Prostate gland (tissue), 2 donors: ENCODE measurements at regions not wholly inside any gene's neighbourhood (a gene's known extent, or its start where the extent isn't known, plus 50 kb on each side); places are given as distances from the start of the nearest gene placed in this dataset.

ENCODE experiments used
- CTCF ChIP-seq, 4 experiments: fragments of 200-600 bp in 2 of 4; fragments of 450-650 bp in 2 of 4; sonication (generic) in 2 of 4; IDR thresholded peaks; 1 replicate in 3 of 4; 2 replicates in 1 of 4; pipeline ENCODE4 v1.5.1; 2016 to 2019; ENCODE audit warnings: antibody characterized with exemption in 4 of 4, mild to moderate bottlenecking in 2 of 4, moderate library complexity in 2 of 4
- POLR2A ChIP-seq: fragments of 450-650 bp; IDR thresholded peaks from one replicate; pipeline ENCODE4 v1.6.1; 2016; ENCODE audit warnings: antibody characterized with exemption, mild to moderate bottlenecking

- TF ChIP-seq POLR2A, result no peak
- TF ChIP-seq CTCF (IDR thresholded peaks at IDR 0.05), result no peak
Observed at GRCh38 chr7:131636092-131636491, 79.7 kb upstream of the PODXL start.
